Trophoblast cell (in vitro differentiated cells and primary cell): ENCODE measurements at regions not wholly inside any gene's neighbourhood (a gene's known extent, or its start where the extent isn't known, plus 50 kb on each side); places are given as distances from the start of the nearest gene placed in this dataset.
"Not testable (repeated sequence)": the region's sequence is repeated elsewhere in the genome, so short reads cannot be mapped to it uniquely, and the experiment has no call there.

Experiments used
- DNase-seq, 2 donors: peaks; one replicate each; pipeline ENCODE4 v3.0.0-alpha.2; 2016
- H2AFZ ChIP-seq: 2 replicates; pipeline ENCODE4 v1.6.1; 2013; ENCODE audit warnings: low read length, moderate library complexity, mild to moderate bottlenecking; ENCODE audit not compliant: insufficient read depth, poor library complexity
- H2AK5ac ChIP-seq: 2 replicates; pipeline ENCODE4 v1.6.1; 2013; ENCODE audit warnings: mild to moderate bottlenecking, low read length
- H2BK120ac ChIP-seq: 2 replicates; pipeline ENCODE4 v1.6.1; 2013; ENCODE audit warnings: low read length, mild to moderate bottlenecking, moderate library complexity; ENCODE audit not compliant: insufficient read depth, poor library complexity
- H2BK12ac ChIP-seq: 2 replicates; pipeline ENCODE4 v1.6.1; 2013; ENCODE audit warnings: mild to moderate bottlenecking, low read length, moderate library complexity
- H2BK5ac ChIP-seq: 2 replicates; pipeline ENCODE4 v1.6.1; 2013; ENCODE audit warnings: low read length, low read depth, moderate library complexity, mild to moderate bottlenecking; ENCODE audit not compliant: poor library complexity
- H3K14ac ChIP-seq: 2 replicates; pipeline ENCODE4 v1.6.1; 2013; ENCODE audit warnings: mild to moderate bottlenecking, low read length
- H3K18ac ChIP-seq: 2 replicates; pipeline ENCODE4 v1.6.1; 2013; ENCODE audit warnings: mild to moderate bottlenecking, low read length
- H3K23ac ChIP-seq: 2 replicates; pipeline ENCODE4 v1.6.1; 2013; ENCODE audit warnings: low read length
- H3K27ac ChIP-seq: 2 replicates; pipeline ENCODE4 v1.5.1; 2013; ENCODE audit warnings: low read depth, mild to moderate bottlenecking, inconsistent platforms, low read length, moderate library complexity
- H3K27me3 ChIP-seq: 2 replicates; pipeline ENCODE4 v1.6.1; 2013; ENCODE audit warnings: inconsistent platforms, mild to moderate bottlenecking, low read length, moderate library complexity; ENCODE audit not compliant: insufficient read depth
- H3K36me3 ChIP-seq, 2 experiments: 1 replicate in 1 of 2; 2 replicates in 1 of 2; pipeline ENCODE4 v1.6.1; 2013; ENCODE audit warnings: low read length in 2 of 2, mild to moderate bottlenecking in 2 of 2, moderate library complexity in 1 of 2; ENCODE audit not compliant: insufficient read depth in 2 of 2, control insufficient read depth in 1 of 2
- H3K4ac ChIP-seq: 2 replicates; pipeline ENCODE4 v1.6.1; 2013; ENCODE audit warnings: low read depth, mild to moderate bottlenecking, low read length, moderate library complexity
- H3K4me1 ChIP-seq, 2 experiments: 1 replicate in 1 of 2; 2 replicates in 1 of 2; pipeline ENCODE4 v1.6.1; 2013; ENCODE audit warnings: low read length in 2 of 2, mild to moderate bottlenecking in 2 of 2, moderate library complexity in 1 of 2; ENCODE audit not compliant: insufficient read depth in 2 of 2, control insufficient read depth in 1 of 2
- H3K4me2 ChIP-seq: 2 replicates; pipeline ENCODE4 v1.6.1; 2013; ENCODE audit warnings: inconsistent platforms, mild to moderate bottlenecking, low read length, moderate library complexity
- H3K4me3 ChIP-seq: 2 replicates; pipeline ENCODE4 v1.5.1; 2013; ENCODE audit warnings: mild to moderate bottlenecking, low read depth, low read length, inconsistent platforms
- H3K79me1 ChIP-seq: one replicate; pipeline ENCODE4 v1.6.1; 2013; ENCODE audit warnings: low read length
- H3K79me2 ChIP-seq: 2 replicates; pipeline ENCODE4 v1.6.1; 2013; ENCODE audit warnings: low read length, mild to moderate bottlenecking; ENCODE audit not compliant: control insufficient read depth, insufficient read depth, poor library complexity
- H3K9ac ChIP-seq: 2 replicates; pipeline ENCODE4 v1.6.1; 2013; ENCODE audit warnings: mild to moderate bottlenecking, low read length
- H3K9me3 ChIP-seq: 2 replicates; pipeline ENCODE4 v1.6.1; 2013; ENCODE audit warnings: low read depth, mild to moderate bottlenecking, control low read depth, inconsistent platforms, low read length; ENCODE audit not compliant: insufficient read depth
- H4K12ac ChIP-seq: 2 replicates; pipeline ENCODE4 v1.6.1; 2013; ENCODE audit warnings: low read depth, mild to moderate bottlenecking, low read length, moderate library complexity
- H4K8ac ChIP-seq: 2 replicates; pipeline ENCODE4 v1.6.1; 2013; ENCODE audit warnings: low read depth, mild to moderate bottlenecking, low read length, moderate library complexity
- H4K91ac ChIP-seq: one replicate; pipeline ENCODE4 v1.6.1; 2013; ENCODE audit warnings: low read depth, mild to moderate bottlenecking, low read length, moderate library complexity
- WGBS: extraction: QIAGEN DNeasy Blood & Tissue Kit; methylation state at CpG from one replicate; pipeline ENCODE4 v1.1.7; 2013; ENCODE audit warnings: missing lambda C conversion rate; ENCODE audit not compliant: insufficient read length, insufficient coverage; ENCODE audit errors: extremely low coverage; 5-methylcytosine and 5-hydroxymethylcytosine counted together

GRCh38 chr17:77804796-77805426, 153.6 kb upstream of the TNRC6C start:
- no peak overlapping the region for H3K4me3 ChIP-seq
- no peak overlapping the region for H2BK12ac ChIP-seq
- H3K4ac ChIP-seq: no peak overlapping the region
- H3K27ac ChIP-seq: no peak overlapping the region
- H3K79me1 ChIP-seq: no peaks in the 10 kb centered on the region
- H4K12ac ChIP-seq: no peak overlapping the region
- no peaks in the 10 kb centered on the region for H3K36me3 ChIP-seq
- H3K4me2 ChIP-seq: no peak overlapping the region
- H2BK5ac ChIP-seq: no peak overlapping the region
- H2AK5ac ChIP-seq: no peak overlapping the region
- no peaks in the 10 kb centered on the region for H3K79me2 ChIP-seq
- no peak overlapping the region for H4K91ac ChIP-seq
- H2BK120ac ChIP-seq: no peak overlapping the region
- no peak overlapping the region for H3K14ac ChIP-seq
- no peak overlapping the region for H3K23ac ChIP-seq
- no peak for DNase-seq
- H2AFZ ChIP-seq: no peak overlapping the region
- H3K18ac ChIP-seq: no peak overlapping the region
- H4K8ac ChIP-seq: no peak overlapping the region
- H3K27me3 ChIP-seq: no peaks in the 10 kb centered on the region
- WGBS: no CpG with 5 or more reads among the region's 21 CpGs
- no peaks in the 10 kb centered on the region for H3K4me1 ChIP-seq
- H3K9me3 ChIP-seq: peaks cover 5% of the 10 kb centered on the region
- no peak overlapping the region for H3K9ac ChIP-seq

GRCh38 chr17:77805970-77806369, 152.5 kb upstream of the TNRC6C start:
- H2BK12ac ChIP-seq, H2BK120ac ChIP-seq, H3K4me3 ChIP-seq, H3K27me3 ChIP-seq, H3K9me3 ChIP-seq, H4K91ac ChIP-seq, H3K18ac ChIP-seq, H4K12ac ChIP-seq, H3K23ac ChIP-seq, H2AFZ ChIP-seq, H2BK5ac ChIP-seq, H3K4me2 ChIP-seq, H3K79me1 ChIP-seq, H2AK5ac ChIP-seq, H3K4ac ChIP-seq, H3K4me1 ChIP-seq, H3K27ac ChIP-seq, H3K14ac ChIP-seq, H3K9ac ChIP-seq, H4K8ac ChIP-seq, DNase-seq, H3K36me3 ChIP-seq, H3K79me2 ChIP-seq: not testable (repeated sequence)
- no CpG with 5 or more reads among the region's 6 CpGs for WGBS

- no CpG with 5 or more reads among the region's 12 CpGs for WGBS
Observed at GRCh38 chr17:77807051-77807745, 151.3 kb upstream of the TNRC6C start.

DNA sequence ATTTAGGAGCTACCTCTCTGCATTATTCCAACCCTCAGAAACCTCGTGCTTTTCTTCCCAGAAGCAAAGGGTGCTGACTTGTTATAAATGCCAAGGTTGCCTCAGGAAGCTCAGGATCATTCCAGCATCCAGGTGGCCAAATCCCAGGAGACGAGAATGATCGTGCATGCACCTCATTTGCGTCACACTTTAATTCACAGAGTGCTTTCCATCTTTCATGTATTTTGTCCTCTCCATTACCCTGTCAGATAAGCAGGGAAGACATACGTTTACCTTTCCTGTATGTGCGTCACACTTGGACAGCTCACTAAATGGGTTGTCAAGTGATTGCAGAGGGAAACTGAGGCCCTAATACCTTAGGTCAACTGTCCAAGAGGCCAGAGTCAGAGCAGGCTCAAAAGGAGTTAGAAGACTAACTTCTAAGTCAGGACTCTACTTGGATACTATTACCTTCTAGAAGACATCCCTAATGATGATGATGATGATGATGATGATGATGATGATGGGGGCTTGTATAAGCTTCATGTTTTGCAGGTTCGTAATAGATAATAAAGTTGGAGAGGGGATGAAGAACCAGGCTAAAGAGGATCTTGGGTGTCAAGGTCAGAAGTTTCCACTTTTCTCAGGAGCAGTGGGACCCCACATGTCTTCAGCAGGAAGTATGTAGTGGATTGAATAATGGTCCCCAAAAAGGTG, 150.6 kb upstream of the TNRC6C start:
- H3K79me2 ChIP-seq: no peaks in the 10 kb centered on the region
- H3K23ac ChIP-seq: no peak overlapping the region
- WGBS: no CpG with 5 or more reads among the region's 7 CpGs
- H3K9me3 ChIP-seq: no peaks in the 10 kb centered on the region
- H2BK120ac ChIP-seq: no peak overlapping the region
- H4K91ac ChIP-seq: no peak overlapping the region
- no peak overlapping the region for H4K8ac ChIP-seq
- no peak overlapping the region for H2BK12ac ChIP-seq
- H3K4ac ChIP-seq: no peak overlapping the region
- no peak overlapping the region for H3K9ac ChIP-seq
- H3K18ac ChIP-seq: no peak overlapping the region
- H2AK5ac ChIP-seq: no peak overlapping the region
- no peak overlapping the region for H4K12ac ChIP-seq
- H3K4me2 ChIP-seq: no peak overlapping the region
- no peaks in the 10 kb centered on the region for H3K36me3 ChIP-seq
- no peaks in the 10 kb centered on the region for H3K27me3 ChIP-seq
- no peak overlapping the region for H2BK5ac ChIP-seq
- H3K27ac ChIP-seq: no peak overlapping the region
- H3K14ac ChIP-seq: no peak overlapping the region
- H3K4me3 ChIP-seq: no peak overlapping the region
- no peaks in the 10 kb centered on the region for H3K79me1 ChIP-seq
- no peaks in the 10 kb centered on the region for H3K4me1 ChIP-seq
- DNase-seq: no peak
- H2AFZ ChIP-seq: no peak overlapping the region

More at GRCh38 chr17:77807051-77807745, 151.3 kb upstream of the TNRC6C start:
- no peaks in the 10 kb centered on the region for H3K36me3 ChIP-seq
- no peak overlapping the region for H4K91ac ChIP-seq
- no peak overlapping the region for H2BK12ac ChIP-seq
- no peak overlapping the region for H3K14ac ChIP-seq
- H3K23ac ChIP-seq: no peak overlapping the region
- no peak overlapping the region for H2AK5ac ChIP-seq
- H3K18ac ChIP-seq: no peak overlapping the region
- no peak overlapping the region for H3K4me3 ChIP-seq
- no peak overlapping the region for H3K9ac ChIP-seq
- H4K8ac ChIP-seq: no peak overlapping the region
- H3K27me3 ChIP-seq: no peaks in the 10 kb centered on the region
- H3K9me3 ChIP-seq: no peaks in the 10 kb centered on the region
- DNase-seq: no peak
- no peak overlapping the region for H3K27ac ChIP-seq
- H2AFZ ChIP-seq: no peak overlapping the region
- no peaks in the 10 kb centered on the region for H3K79me2 ChIP-seq
- no peak overlapping the region for H4K12ac ChIP-seq
- no peak overlapping the region for H3K4me2 ChIP-seq
- H3K4me1 ChIP-seq: no peaks in the 10 kb centered on the region
- H2BK5ac ChIP-seq: no peak overlapping the region
- H3K79me1 ChIP-seq: no peaks in the 10 kb centered on the region
- no peak overlapping the region for H2BK120ac ChIP-seq
- no peak overlapping the region for H3K4ac ChIP-seq
